ENCODE measurements at regions not wholly inside any gene's neighbourhood (a gene's known extent, or its start where the extent isn't known, plus 50 kb on each side); places are given as distances from the start of the nearest gene placed in this dataset.
A peak's percentile ranks its signal among the peaks of the same experiment; 100 is the strongest.

- TF ChIP-seq CTCF (IDR thresholded peaks at IDR 0.05; ENCODE audit: insufficient read depth, low read depth, low read length), result no peak
Measured at GRCh38 chr16:51305337-51305736, 154.3 kb upstream of the SALL1 start.

GRCh38 chr16:51302042-51302441, 151.0 kb upstream of the SALL1 start:
- ChIA-PET CTCF (no interaction called here), POLR2A (no interaction called here)
- no peaks in the 10 kb centered on the region for H3K36me3 ChIP-seq (ENCODE audit: control insufficient read depth, insufficient read depth, low read length)
- H3K4me3 ChIP-seq (ENCODE audit: low read depth, low read length), result no peak overlapping the region
- H3K27me3 ChIP-seq (ENCODE audit: control insufficient read depth, insufficient read depth, low read length), result peaks cover 1% of the 10 kb centered on the region; the same call in 1 of the 2 replicates
- peak; percentile 23; the same call in 1 of the 2 replicates for TF ChIP-seq CTCF (IDR thresholded peaks at IDR 0.05; ENCODE audit: insufficient read depth, low read depth, low read length)
- DNase-seq (ENCODE audit: low read depth), result peak; percentile 39

More at GRCh38 chr16:51305337-51305736, 154.3 kb upstream of the SALL1 start:
- DNase-seq (ENCODE audit: low read depth), result no peak
- peaks cover 1% of the 10 kb centered on the region; the same call in 1 of the 2 replicates for H3K27me3 ChIP-seq (ENCODE audit: control insufficient read depth, insufficient read depth, low read length)
- H3K36me3 ChIP-seq (ENCODE audit: control insufficient read depth, insufficient read depth, low read length), result no peaks in the 10 kb centered on the region
- ChIA-PET CTCF (interaction anchor here (0.5 to 0.8 kb wide), 2 partner anchors 136 to 251 kb away, joined by 3 read pairs; no protein-coding TSS in a partner anchor), POLR2A (no interaction called here)
- no peak overlapping the region for H3K4me3 ChIP-seq (ENCODE audit: low read depth, low read length)

- no peak for TF ChIP-seq CTCF (IDR thresholded peaks at IDR 0.05; ENCODE audit: insufficient read depth, low read depth, low read length)
- ChIA-PET CTCF (interaction anchor here (0.5 kb wide), 1 partner anchor 817 kb away, joined by 3 read pairs; no protein-coding TSS in a partner anchor), POLR2A (no interaction called here)
- DNase-seq (ENCODE audit: low read depth), result no peak
- peaks cover 1% of the 10 kb centered on the region; the same call in 1 of the 2 replicates for H3K27me3 ChIP-seq (ENCODE audit: control insufficient read depth, insufficient read depth, low read length)
- H3K36me3 ChIP-seq (ENCODE audit: control insufficient read depth, insufficient read depth, low read length), result no peaks in the 10 kb centered on the region
- H3K4me3 ChIP-seq (ENCODE audit: low read depth, low read length), result no peak overlapping the region
Measured at GRCh38 chr16:51298800-51299199, 147.7 kb upstream of the SALL1 start.

GRCh38 chr16:51290442-51291285, 139.6 kb upstream of the SALL1 start:
- H3K36me3 ChIP-seq (ENCODE audit: control insufficient read depth, insufficient read depth, low read length), result no peaks in the 10 kb centered on the region
- POLR2A ChIA-PET, result no interaction called here
- H3K27me3 ChIP-seq (ENCODE audit: control insufficient read depth, insufficient read depth, low read length), result no peaks in the 10 kb centered on the region
- TF ChIP-seq CTCF (IDR thresholded peaks at IDR 0.05; ENCODE audit: insufficient read depth, low read depth, low read length), result no peak
- no peak for DNase-seq (ENCODE audit: low read depth)
- CTCF ChIA-PET, result interaction anchor here (0.6 kb wide), 1 partner anchor 18 kb away, joined by 3 read pairs; no protein-coding TSS in a partner anchor
- no peak overlapping the region for H3K4me3 ChIP-seq (ENCODE audit: low read depth, low read length)

GRCh38 chr16:51289336-51289735, 138.3 kb upstream of the SALL1 start:
- H3K4me3 ChIP-seq (ENCODE audit: low read depth, low read length), result no peak overlapping the region
- no peaks in the 10 kb centered on the region for H3K27me3 ChIP-seq (ENCODE audit: control insufficient read depth, insufficient read depth, low read length)
- no peaks in the 10 kb centered on the region for H3K36me3 ChIP-seq (ENCODE audit: control insufficient read depth, insufficient read depth, low read length)
- TF ChIP-seq CTCF (IDR thresholded peaks at IDR 0.05; ENCODE audit: insufficient read depth, low read depth, low read length), result no peak
- CTCF ChIA-PET, result no interaction called here
- DNase-seq (ENCODE audit: low read depth), result no peak
- POLR2A ChIA-PET, result no interaction called here

Data from BJ (cell line).